ENCODE measurements at regions not wholly inside any gene's neighbourhood (a gene's known extent, or its start where the extent isn't known, plus 50 kb on each side); places are given as distances from the start of the nearest gene placed in this dataset.

DNA sequence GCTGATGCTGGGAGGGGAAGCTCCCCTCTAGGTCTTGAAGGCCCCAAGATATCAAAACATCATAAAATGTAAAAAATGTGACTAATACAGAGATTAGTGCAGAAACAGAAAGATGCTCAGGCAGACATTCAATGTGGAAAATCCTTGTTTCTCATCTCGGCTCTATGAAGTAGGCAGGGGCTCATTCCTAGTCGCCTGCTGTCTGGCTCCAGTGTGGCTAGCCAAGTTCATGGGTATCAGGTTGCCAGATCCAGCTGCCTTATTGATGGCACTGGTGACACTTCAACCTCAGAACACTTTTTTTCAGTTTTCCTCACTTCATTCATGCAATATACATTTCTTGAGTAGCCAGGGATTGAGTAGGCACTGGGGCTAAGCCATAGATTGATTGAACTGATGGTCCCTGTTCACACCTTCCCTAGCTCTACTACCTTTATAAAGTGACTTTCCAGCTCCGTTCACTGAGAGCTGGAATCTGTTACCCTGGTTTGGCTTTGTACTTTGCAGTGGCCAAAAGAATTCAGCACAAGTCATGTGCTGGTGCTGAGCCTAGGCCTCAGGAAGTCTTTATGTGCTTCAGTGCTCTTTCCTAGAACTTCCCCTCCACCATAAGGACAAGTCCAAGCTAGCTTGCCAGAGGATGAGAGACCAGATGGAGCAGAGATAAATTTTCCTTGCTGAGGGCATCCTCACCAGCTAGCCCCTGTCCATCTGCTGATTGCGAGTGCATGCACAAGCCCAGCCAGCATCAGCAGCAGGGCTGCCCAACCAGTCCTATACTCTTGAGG, 373.6 kb upstream of the ST6GAL2 start:
- H3K4me1 ChIP-seq, result no peaks in the 10 kb centered on the region
- WGBS, 2 donors, result 87 to 94% methylated on average over 3 to 4 of the region's 4 CpGs
- no peaks in the 10 kb centered on the region for H3K9me3 ChIP-seq
- no peak for DNase-seq
- no peaks in the 10 kb centered on the region for H3K27me3 ChIP-seq
- H3K27ac ChIP-seq, result no peak overlapping the region
- no peak overlapping the region for H3K4me3 ChIP-seq
- no peaks in the 10 kb centered on the region for H3K36me3 ChIP-seq
- ATAC-seq (ENCODE audit: low FRiP score in 2 of 2), result no peak
- TF ChIP-seq POLR2A (IDR thresholded peaks at IDR 0.05) (no peak), POLR2AphosphoS5 (IDR thresholded peaks at IDR 0.05) (no peak), EP300 (IDR thresholded peaks at IDR 0.05) (no peak)
- TF ChIP-seq, protein P1, sequence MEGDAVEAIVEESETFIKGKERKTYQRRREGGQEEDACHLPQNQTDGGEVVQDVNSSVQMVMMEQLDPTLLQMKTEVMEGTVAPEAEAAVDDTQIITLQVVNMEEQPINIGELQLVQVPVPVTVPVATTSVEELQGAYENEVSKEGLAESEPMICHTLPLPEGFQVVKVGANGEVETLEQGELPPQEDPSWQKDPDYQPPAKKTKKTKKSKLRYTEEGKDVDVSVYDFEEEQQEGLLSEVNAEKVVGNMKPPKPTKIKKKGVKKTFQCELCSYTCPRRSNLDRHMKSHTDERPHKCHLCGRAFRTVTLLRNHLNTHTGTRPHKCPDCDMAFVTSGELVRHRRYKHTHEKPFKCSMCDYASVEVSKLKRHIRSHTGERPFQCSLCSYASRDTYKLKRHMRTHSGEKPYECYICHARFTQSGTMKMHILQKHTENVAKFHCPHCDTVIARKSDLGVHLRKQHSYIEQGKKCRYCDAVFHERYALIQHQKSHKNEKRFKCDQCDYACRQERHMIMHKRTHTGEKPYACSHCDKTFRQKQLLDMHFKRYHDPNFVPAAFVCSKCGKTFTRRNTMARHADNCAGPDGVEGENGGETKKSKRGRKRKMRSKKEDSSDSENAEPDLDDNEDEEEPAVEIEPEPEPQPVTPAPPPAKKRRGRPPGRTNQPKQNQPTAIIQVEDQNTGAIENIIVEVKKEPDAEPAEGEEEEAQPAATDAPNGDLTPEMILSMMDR (IDR thresholded peaks at IDR 0.05), result no peak

DNA sequence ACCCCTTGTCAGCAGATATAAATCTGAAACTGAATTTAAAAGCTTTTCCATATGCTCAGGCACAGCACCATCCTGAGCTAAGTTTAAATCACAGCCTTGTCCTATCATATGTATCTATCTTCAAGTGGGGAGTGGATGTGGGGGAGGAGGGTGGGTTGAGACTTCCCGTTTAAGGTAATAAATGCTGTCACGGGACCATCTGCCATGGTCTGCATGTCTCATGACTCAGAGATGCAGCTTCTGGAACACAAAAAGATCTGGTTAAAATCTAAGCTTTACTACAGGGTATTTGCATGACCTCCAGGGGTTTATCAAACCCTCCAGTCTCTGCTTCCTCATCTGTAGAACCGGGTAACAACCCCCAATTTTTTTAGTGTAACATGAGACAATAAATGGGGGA, 377.7 kb upstream of the ST6GAL2 start:
- H3K9me3 ChIP-seq, result no peaks in the 10 kb centered on the region
- WGBS, 2 donors, result 73 to 79% methylated on average over 3 of the region's 3 CpGs
- TF ChIP-seq POLR2A (IDR thresholded peaks at IDR 0.05) (no peak), EP300 (IDR thresholded peaks at IDR 0.05) (no peak), POLR2AphosphoS5 (IDR thresholded peaks at IDR 0.05) (no peak)
- TF ChIP-seq, protein P1 (IDR thresholded peaks at IDR 0.05), result no peak
- no peak for ATAC-seq (ENCODE audit: low FRiP score in 2 of 2)
- no peak overlapping the region for H3K4me3 ChIP-seq
- DNase-seq, result no peak
- H3K27ac ChIP-seq, result no peak overlapping the region
- no peaks in the 10 kb centered on the region for H3K36me3 ChIP-seq
- no peaks in the 10 kb centered on the region for H3K4me1 ChIP-seq
- H3K27me3 ChIP-seq, result no peaks in the 10 kb centered on the region

DNA sequence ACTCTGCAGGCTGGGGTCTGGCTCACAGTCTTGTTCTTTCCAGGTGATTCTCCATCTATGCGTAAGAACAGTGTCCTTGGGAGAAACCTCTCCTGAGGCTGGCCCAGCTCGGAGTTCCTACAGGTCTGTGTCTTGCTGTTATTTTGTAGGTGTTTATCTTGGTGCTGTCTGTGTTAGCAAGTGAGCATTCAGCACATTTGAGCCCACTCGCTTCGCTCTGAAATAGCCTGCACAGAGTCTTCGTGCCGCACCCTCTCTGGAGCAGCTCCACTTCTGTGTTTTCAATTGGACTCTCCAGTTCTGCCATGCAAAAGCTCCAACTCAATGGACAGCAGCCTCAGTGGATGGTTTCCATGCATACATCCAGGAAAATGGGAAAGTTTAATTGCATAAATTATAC, 378.2 kb upstream of the ST6GAL2 start:
- 92% methylated on average over 6 of the region's 6 CpGs for WGBS, 2 donors
- no peak for TF ChIP-seq POLR2AphosphoS5 (IDR thresholded peaks at IDR 0.05)
- no peak for TF ChIP-seq EP300 (IDR thresholded peaks at IDR 0.05)
- TF ChIP-seq POLR2A (IDR thresholded peaks at IDR 0.05), result no peak
- TF ChIP-seq, protein P1 (IDR thresholded peaks at IDR 0.05), result no peak
- no peak for ATAC-seq (ENCODE audit: low FRiP score in 2 of 2)
- no peak for DNase-seq
- Histone ChIP-seq H3K4me1 (no peaks in the 10 kb centered on the region), H3K36me3 (no peaks in the 10 kb centered on the region), H3K9me3 (no peaks in the 10 kb centered on the region), H3K27me3 (no peaks in the 10 kb centered on the region), H3K27ac (no peak overlapping the region), H3K4me3 (no peak overlapping the region)

DNA sequence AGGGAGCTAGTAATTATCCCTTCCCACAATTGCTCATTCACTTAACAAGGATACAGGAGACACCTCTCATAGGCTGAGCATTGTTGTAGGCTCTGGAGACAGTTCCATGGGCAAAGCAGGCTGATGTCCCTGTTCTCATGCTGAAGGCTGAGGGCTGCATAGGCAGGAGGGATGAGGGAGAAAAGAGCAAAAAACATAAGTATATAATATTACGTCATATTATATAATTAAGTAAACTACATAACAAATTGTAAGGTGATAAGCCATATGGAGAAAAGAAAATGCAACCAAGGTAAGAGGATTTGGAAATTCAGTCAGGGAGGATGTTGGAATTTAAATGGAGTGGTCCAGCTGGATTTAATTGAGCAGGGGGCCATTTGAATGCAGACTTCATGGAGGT, 380.6 kb upstream of the ST6GAL2 start:
- no peaks in the 10 kb centered on the region for H3K9me3 ChIP-seq
- ATAC-seq (ENCODE audit: low FRiP score in 2 of 2) (no peak), DNase-seq (no peak)
- H3K27me3 ChIP-seq, result no peaks in the 10 kb centered on the region
- TF ChIP-seq POLR2A (IDR thresholded peaks at IDR 0.05) (no peak), EP300 (IDR thresholded peaks at IDR 0.05) (no peak), POLR2AphosphoS5 (IDR thresholded peaks at IDR 0.05) (no peak)
- TF ChIP-seq, protein P1 (IDR thresholded peaks at IDR 0.05), result no peak
- no peak overlapping the region for H3K27ac ChIP-seq
- whole genome bisulfite sequencing, 2 donors, result 92 to 96% methylated on average over 1 of the region's 1 CpG
- no peak overlapping the region for H3K4me3 ChIP-seq
- no peaks in the 10 kb centered on the region for H3K4me1 ChIP-seq
- H3K36me3 ChIP-seq, result no peaks in the 10 kb centered on the region

DNA sequence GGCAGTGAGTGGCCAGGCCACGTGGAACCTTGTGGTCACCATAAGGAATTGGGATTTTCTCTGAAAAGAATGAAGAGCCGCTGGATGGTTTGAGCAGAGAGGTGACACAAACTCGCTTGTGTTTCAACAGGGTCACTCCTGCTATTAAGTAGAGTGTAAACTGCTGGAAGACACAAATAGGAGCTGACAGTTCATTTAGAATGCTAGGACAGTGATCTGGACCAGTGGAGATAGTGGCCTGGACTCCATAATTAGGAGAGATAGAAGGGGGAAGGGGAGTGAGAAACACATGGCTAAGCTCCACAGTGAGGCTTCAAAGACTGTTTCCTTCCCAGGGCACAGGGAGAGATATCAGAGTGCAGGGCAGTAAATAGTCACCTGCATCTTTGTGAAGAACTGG, 381.1 kb upstream of the ST6GAL2 start:
- H3K27me3 ChIP-seq, result no peaks in the 10 kb centered on the region
- no peaks in the 10 kb centered on the region for H3K4me1 ChIP-seq
- TF ChIP-seq POLR2A (IDR thresholded peaks at IDR 0.05), result no peak
- TF ChIP-seq, protein P1 (IDR thresholded peaks at IDR 0.05), result no peak
- no peak for TF ChIP-seq POLR2AphosphoS5 (IDR thresholded peaks at IDR 0.05)
- no peak for TF ChIP-seq EP300 (IDR thresholded peaks at IDR 0.05)
- H3K27ac ChIP-seq, result no peak overlapping the region
- no peak overlapping the region for H3K4me3 ChIP-seq
- ATAC-seq (ENCODE audit: low FRiP score in 2 of 2) (no peak), DNase-seq (no peak)
- 61 to 69% methylated on average over 3 of the region's 3 CpGs for WGBS, 2 donors
- H3K36me3 ChIP-seq, result no peaks in the 10 kb centered on the region
- no peaks in the 10 kb centered on the region for H3K9me3 ChIP-seq

Measured in upper lobe of left lung (tissue), 6 donors.